BJ (cell line): ENCODE measurements at regions not wholly inside any gene's neighbourhood (a gene's known extent, or its start where the extent isn't known, plus 50 kb on each side); places are given as distances from the start of the nearest gene placed in this dataset.

ENCODE experiments used
- CTCF ChIA-PET: fragments of 350-600 bp; formaldehyde crosslinking; extraction: SDS; loops from one replicate; lab custom pipeline; 2021; ENCODE audit warnings: antibody characterized with exemption, inconsistent platforms; lab: Yijun Ruan, JAX
- POLR2A ChIA-PET: fragments of 300-600 bp; sonication (Branson Sonifier 250); formaldehyde crosslinking; extraction: SDS; loops from one replicate; lab custom pipeline; 2021; ENCODE audit warnings: antibody characterized with exemption; lab: Charles Lee
- DNase-seq: peaks from one replicate; pipeline ENCODE4 v3.0.0-alpha.2; 2011; ENCODE audit warnings: low read depth
- H3K27me3 ChIP-seq: 2 replicates; pipeline ENCODE4 v1.6.0; 2011; ENCODE audit warnings: low read length; ENCODE audit not compliant: control insufficient read depth, insufficient read depth
- H3K36me3 ChIP-seq: 2 replicates; pipeline ENCODE4 v1.5.1; 2011; ENCODE audit warnings: low read length; ENCODE audit not compliant: control insufficient read depth, insufficient read depth
- H3K4me3 ChIP-seq: 2 replicates; pipeline ENCODE4 v1.5.1; 2011; ENCODE audit warnings: low read depth, mild to moderate bottlenecking, control low read depth, low read length
- CTCF ChIP-seq: IDR thresholded peaks from 2 replicates; pipeline ENCODE4 v1.5.1; 2011; ENCODE audit warnings: low read depth, mild to moderate bottlenecking, control low read depth, inconsistent platforms, low read length, moderate library complexity; ENCODE audit not compliant: insufficient read depth

GRCh38 chr10:6759961-6760360 lies 179.9 kb upstream of the PRKCQ start:
- ChIA-PET POLR2A (no interaction called here), CTCF (no interaction called here)

DNA sequence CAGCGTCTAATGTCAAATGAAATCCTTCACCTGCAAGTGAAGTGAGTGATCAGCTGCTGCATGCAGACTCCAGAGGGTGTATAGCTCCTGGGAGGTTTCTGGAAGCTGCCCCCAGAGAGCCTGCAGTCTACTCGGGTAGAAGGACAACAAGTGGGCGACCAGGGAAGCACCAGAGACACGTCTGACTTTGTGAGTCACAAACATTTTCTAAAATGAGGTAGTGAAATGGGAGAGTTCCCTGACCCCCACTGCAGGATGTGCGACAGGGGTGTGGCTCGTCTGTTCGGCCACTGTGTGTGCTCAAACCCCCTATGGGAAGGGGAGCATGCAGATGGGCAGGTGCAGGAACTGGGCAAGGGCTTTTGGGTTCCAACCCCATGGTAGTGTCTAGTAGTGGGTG lies 177.1 kb upstream of the PRKCQ start:
- ChIA-PET CTCF (interaction anchor here (0.5 to 1.4 kb wide), 3 partner anchors 26 to 32 kb away, joined by 3 read pairs; no protein-coding TSS in a partner anchor), POLR2A (no interaction called here)
- no peak for TF ChIP-seq CTCF
- no peak for DNase-seq
- Histone ChIP-seq H3K27me3 (no peaks in the 10 kb centered on the region), H3K4me3 (no peak overlapping the region), H3K36me3 (no peaks in the 10 kb centered on the region)

More at GRCh38 chr10:6759961-6760360, 179.9 kb upstream of the PRKCQ start:
- Histone ChIP-seq H3K4me3 (no peak overlapping the region), H3K36me3 (no peaks in the 10 kb centered on the region), H3K27me3 (no peaks in the 10 kb centered on the region)
- TF ChIP-seq CTCF: no peak
- DNase-seq: no peak

DNA sequence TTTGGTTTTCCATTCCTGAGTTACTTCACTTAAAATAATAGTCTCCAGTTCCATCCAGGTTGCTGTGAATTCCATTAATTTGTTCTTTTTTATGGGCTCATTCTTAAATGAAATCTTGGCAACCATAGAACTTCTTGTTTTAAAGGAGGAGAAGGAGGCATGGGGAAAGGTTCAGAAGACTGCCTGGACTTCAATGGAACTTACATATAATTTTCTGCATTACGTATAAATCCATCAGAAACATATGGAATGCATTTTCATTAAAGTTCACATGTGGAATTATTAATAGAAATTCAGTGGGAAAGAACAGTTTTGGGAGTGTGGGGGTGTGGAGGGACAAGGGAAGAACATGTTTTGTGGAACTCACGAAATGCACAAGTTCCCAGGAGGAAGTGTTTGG lies 176.6 kb upstream of the PRKCQ start:
- TF ChIP-seq CTCF: no peak
- Histone ChIP-seq H3K27me3 (no peaks in the 10 kb centered on the region), H3K4me3 (no peak overlapping the region), H3K36me3 (no peaks in the 10 kb centered on the region)
- no peak for DNase-seq
- ChIA-PET POLR2A (no interaction called here), CTCF (interaction anchor here (0.5 to 1.4 kb wide), 4 partner anchors 16 to 32 kb away, joined by 3 to 6 read pairs (median 3); no protein-coding TSS in a partner anchor)

- CTCF ChIA-PET: interaction anchor here (1.2 kb wide), 1 partner anchor 16 kb away, joined by 6 read pairs; no protein-coding TSS in a partner anchor
- no peak for TF ChIP-seq CTCF
- no peak overlapping the region for H3K4me3 ChIP-seq
- H3K36me3 ChIP-seq: no peaks in the 10 kb centered on the region
- POLR2A ChIA-PET: interaction anchor here (0.7 kb wide), 1 partner anchor 29 kb away, joined by 4 read pairs; no protein-coding TSS in a partner anchor
- peak; percentile 54 for DNase-seq
- no peaks in the 10 kb centered on the region for H3K27me3 ChIP-seq
These were observed 175.8 kb upstream of the PRKCQ start for GRCh38 chr10:6755781-6756460.

DNA sequence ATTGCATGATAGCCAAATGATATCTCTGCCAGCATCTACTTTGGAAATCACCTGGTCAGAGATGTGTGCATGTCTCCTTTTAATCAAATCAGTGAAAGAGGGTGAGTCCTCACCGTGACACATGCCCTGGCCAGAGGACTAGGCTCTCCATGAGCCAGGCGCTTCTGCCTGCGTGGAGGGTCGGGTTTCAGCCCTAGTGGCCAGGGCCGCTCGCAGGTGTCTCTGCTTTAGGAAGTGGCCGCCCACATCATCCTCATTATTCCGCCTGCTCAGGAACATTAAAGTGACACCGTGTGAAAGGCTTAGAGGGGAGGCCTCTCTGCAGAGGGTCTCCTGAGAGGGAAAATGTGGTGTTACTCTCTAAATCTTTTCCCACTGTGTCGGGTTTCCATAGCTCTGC lies 173.6 kb upstream of the PRKCQ start:
- ChIA-PET CTCF (no interaction called here), POLR2A (no interaction called here)
- H3K27me3 ChIP-seq: no peaks in the 10 kb centered on the region
- no peak for DNase-seq
- H3K36me3 ChIP-seq: no peaks in the 10 kb centered on the region
- no peak overlapping the region for H3K4me3 ChIP-seq
- TF ChIP-seq CTCF: no peak
